Neural cell (in vitro differentiated cells): ENCODE measurements at regions not wholly inside any gene's neighbourhood (a gene's known extent, or its start where the extent isn't known, plus 50 kb on each side); places are given as distances from the start of the nearest gene placed in this dataset.

Experiments used
- EP300 ChIP-seq: fragments of 450-650 bp; conservative IDR thresholded peaks from 2 replicates; pipeline ENCODE4 v1.6.1; 2014; ENCODE audit warnings: antibody characterized with exemption, mild to moderate bottlenecking, moderate library complexity; ENCODE audit not compliant: poor library complexity, severe bottlenecking
- EZH2 ChIP-seq: fragments of 200-600, 300-800 bp; shearing (Covaris generic), sonication (generic); IDR thresholded peaks from 2 replicates; pipeline ENCODE4 v1.6.1; 2014; ENCODE audit warnings: antibody characterized with exemption, low read length, borderline replicate concordance, mild to moderate bottlenecking; ENCODE audit not compliant: insufficient read depth, poor library complexity, severe bottlenecking
- POLR2AphosphoS5 ChIP-seq: IDR thresholded peaks from 2 replicates; pipeline ENCODE4 v1.6.1; 2012
- SMC3 ChIP-seq: fragments of 450-650 bp; conservative IDR thresholded peaks from 2 replicates; pipeline ENCODE4 v1.6.1; 2014; ENCODE audit warnings: antibody characterized with exemption, mild to moderate bottlenecking, moderate library complexity; ENCODE audit not compliant: poor library complexity
- TAF1 ChIP-seq: IDR thresholded peaks from 2 replicates; pipeline ENCODE4 v1.6.1; 2012; ENCODE audit warnings: low read depth
- TF ChIP-seq, protein P1 (sequence below): fragments of 450-650 bp; IDR thresholded peaks from 2 replicates; pipeline ENCODE4 v1.5.1; 2014; ENCODE audit warnings: antibody characterized with exemption, mild to moderate bottlenecking, moderate library complexity; ENCODE audit not compliant: poor library complexity, severe bottlenecking

DNA sequence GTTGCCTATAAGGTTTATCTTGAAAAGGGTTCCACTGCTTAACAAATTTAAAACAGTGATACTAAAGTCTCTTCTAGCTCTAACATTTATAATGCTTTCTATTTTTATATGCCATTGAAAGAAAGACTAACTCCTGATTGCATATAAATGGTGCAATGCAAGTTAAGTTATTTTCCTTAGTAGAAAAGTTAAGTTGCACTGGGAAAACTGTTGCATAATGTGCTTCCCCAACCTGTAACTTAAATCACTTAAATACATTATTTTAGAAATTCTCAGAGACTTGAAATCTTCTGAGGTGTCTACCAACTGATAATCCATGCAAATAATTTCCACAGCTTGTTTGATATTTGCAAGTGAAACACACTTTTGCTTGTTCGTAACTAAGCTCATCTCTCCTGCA lies 175.0 kb upstream of the HMCN1 start:
- TF ChIP-seq EZH2 (no peak), TAF1 (no peak), POLR2AphosphoS5 (no peak), SMC3 (no peak), EP300 (no peak)
- TF ChIP-seq, protein P1, sequence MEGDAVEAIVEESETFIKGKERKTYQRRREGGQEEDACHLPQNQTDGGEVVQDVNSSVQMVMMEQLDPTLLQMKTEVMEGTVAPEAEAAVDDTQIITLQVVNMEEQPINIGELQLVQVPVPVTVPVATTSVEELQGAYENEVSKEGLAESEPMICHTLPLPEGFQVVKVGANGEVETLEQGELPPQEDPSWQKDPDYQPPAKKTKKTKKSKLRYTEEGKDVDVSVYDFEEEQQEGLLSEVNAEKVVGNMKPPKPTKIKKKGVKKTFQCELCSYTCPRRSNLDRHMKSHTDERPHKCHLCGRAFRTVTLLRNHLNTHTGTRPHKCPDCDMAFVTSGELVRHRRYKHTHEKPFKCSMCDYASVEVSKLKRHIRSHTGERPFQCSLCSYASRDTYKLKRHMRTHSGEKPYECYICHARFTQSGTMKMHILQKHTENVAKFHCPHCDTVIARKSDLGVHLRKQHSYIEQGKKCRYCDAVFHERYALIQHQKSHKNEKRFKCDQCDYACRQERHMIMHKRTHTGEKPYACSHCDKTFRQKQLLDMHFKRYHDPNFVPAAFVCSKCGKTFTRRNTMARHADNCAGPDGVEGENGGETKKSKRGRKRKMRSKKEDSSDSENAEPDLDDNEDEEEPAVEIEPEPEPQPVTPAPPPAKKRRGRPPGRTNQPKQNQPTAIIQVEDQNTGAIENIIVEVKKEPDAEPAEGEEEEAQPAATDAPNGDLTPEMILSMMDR: no peak
